OCI-LY3 (cell line): ENCODE measurements at regions not wholly inside any gene's neighbourhood (a gene's known extent, or its start where the extent isn't known, plus 50 kb on each side); places are given as distances from the start of the nearest gene placed in this dataset.

Experiments
- H2AFZ ChIP-seq: fragments of 200-600, 300-600 bp; shearing (Covaris generic); 2 replicates; pipeline ENCODE4 v1.6.0; 2014; ENCODE audit warnings: antibody characterized with exemption, low read depth, low read length
- H3K27ac ChIP-seq: fragments of 200-600, 300-600 bp; sonication (generic); 2 replicates; pipeline ENCODE4 v1.5.1; 2014; ENCODE audit warnings: mild to moderate bottlenecking, low read length, moderate library complexity, mixed read lengths
- H3K27me3 ChIP-seq: fragments of 200-600, 300-600 bp; sonication (generic); 2 replicates; pipeline ENCODE4 v1.6.1; 2014; ENCODE audit warnings: low read depth, low read length, mixed read lengths
- H3K36me3 ChIP-seq: fragments of 200-600, 300-600 bp; sonication (generic); replicated peaks from 2 replicates; pipeline ENCODE3; 2014; ENCODE audit warnings: low read depth, low read length, mixed read lengths
- H3K4me1 ChIP-seq: fragments of 300-600, 200-600 bp; sonication (generic); 2 replicates; pipeline ENCODE4 v1.6.1; 2014; ENCODE audit warnings: low read length, mixed read lengths
- H3K4me2 ChIP-seq: fragments of 200-600, 300-600 bp; sonication (generic); 2 replicates; pipeline ENCODE4 v1.6.1; 2014; ENCODE audit warnings: low read length, mixed read lengths
- H3K4me3 ChIP-seq: fragments of 300-600, 200-600 bp; sonication (generic); 2 replicates; pipeline ENCODE4 v1.5.1; 2014; ENCODE audit warnings: antibody characterized with exemption, mild to moderate bottlenecking, low read length, moderate library complexity
- H3K79me2 ChIP-seq: fragments of 300-600, 200-600 bp; shearing (Covaris generic); 2 replicates; pipeline ENCODE4 v1.6.1; 2014; ENCODE audit warnings: mild to moderate bottlenecking, low read length, mixed read lengths
- H3K9ac ChIP-seq: fragments of 300-600, 200-600 bp; shearing (Covaris generic); 2 replicates; pipeline ENCODE4 v1.6.0; 2014; ENCODE audit warnings: mild to moderate bottlenecking, low read length, moderate library complexity
- H3K9me3 ChIP-seq: fragments of 200-600, 300-600 bp; shearing (Covaris generic); 2 replicates; pipeline ENCODE4 v1.6.1; 2014; ENCODE audit warnings: low read length, mixed read lengths; ENCODE audit not compliant: insufficient read depth
- H4K20me1 ChIP-seq: fragments of 200-600, 300-600 bp; sonication (generic); 2 replicates; pipeline ENCODE4 v1.6.1; 2016; ENCODE audit warnings: low read length, mixed read lengths; ENCODE audit not compliant: insufficient read depth
- EZH2phosphoT487 ChIP-seq: fragments of 200-600 bp; shearing (Covaris generic); IDR thresholded peaks from 2 replicates; pipeline ENCODE4 v1.6.1; 2018; ENCODE audit warnings: antibody characterized with exemption, mixed run types, low read depth
- TF ChIP-seq, protein P1 (sequence below): fragments of 200-600, 300-600 bp; sonication (generic); IDR thresholded peaks from 2 replicates; pipeline ENCODE4 v1.5.1; 2014; ENCODE audit warnings: antibody characterized with exemption, low read length, low read depth

DNA sequence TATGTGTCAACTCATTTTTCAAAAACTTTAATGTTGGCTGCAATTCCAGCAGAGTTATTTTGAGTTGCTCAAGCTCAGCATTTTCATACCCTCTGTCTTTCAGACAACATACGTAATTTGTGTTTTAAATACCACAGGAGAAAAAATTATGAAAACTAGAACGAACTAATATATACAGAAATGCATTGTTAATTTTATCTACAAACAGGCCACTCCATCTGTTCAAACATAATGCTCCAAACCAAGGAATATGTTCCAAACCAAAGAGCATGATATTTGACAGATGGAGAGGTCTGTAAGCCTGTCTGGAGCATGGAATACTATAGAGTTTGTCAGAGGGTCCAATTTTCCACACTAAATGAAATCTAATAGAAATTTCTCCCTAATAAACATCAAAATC lies 536.2 kb upstream of the FSIP2 start:
- TF ChIP-seq EZH2phosphoT487, result no peak
- TF ChIP-seq, protein P1, sequence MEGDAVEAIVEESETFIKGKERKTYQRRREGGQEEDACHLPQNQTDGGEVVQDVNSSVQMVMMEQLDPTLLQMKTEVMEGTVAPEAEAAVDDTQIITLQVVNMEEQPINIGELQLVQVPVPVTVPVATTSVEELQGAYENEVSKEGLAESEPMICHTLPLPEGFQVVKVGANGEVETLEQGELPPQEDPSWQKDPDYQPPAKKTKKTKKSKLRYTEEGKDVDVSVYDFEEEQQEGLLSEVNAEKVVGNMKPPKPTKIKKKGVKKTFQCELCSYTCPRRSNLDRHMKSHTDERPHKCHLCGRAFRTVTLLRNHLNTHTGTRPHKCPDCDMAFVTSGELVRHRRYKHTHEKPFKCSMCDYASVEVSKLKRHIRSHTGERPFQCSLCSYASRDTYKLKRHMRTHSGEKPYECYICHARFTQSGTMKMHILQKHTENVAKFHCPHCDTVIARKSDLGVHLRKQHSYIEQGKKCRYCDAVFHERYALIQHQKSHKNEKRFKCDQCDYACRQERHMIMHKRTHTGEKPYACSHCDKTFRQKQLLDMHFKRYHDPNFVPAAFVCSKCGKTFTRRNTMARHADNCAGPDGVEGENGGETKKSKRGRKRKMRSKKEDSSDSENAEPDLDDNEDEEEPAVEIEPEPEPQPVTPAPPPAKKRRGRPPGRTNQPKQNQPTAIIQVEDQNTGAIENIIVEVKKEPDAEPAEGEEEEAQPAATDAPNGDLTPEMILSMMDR, result no peak
- Histone ChIP-seq H3K4me3 (no peak overlapping the region), H3K27me3 (no peaks in the 10 kb centered on the region), H4K20me1 (no peaks in the 10 kb centered on the region), H2AFZ (no peak overlapping the region), H3K4me2 (no peak overlapping the region), H3K9me3 (no peaks in the 10 kb centered on the region), H3K79me2 (no peaks in the 10 kb centered on the region), H3K36me3 (no peaks in the 10 kb centered on the region), H3K9ac (no peak overlapping the region), H3K27ac (no peak overlapping the region), H3K4me1 (no peaks in the 10 kb centered on the region)

DNA sequence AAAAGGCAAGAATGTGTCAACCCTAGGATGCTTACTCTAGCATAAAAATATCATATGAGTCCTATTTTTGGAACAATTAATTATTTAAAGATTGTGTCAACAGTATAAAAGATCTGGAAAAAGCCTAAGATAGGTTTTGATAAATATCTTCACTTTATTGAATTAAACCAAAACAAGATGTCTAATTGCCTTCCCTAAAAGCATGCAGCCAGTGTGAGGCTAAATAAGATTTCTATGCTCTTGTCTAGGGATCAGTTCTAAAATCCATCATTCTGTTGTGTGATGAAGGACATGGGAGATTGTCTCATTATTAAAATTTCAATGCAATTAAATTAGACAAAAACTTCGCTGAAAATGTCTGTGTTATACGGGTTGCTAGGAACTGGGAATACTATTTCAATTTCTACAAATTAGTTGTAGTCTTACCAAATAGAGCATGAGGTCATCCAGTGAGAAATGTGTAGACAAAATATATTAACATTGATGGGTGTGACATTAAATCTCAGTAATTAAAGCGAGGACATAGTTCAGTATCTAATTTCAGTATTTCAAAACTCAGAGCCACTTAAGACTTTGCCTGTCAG lies 535.6 kb upstream of the FSIP2 start:
- TF ChIP-seq, protein P1, result no peak
- TF ChIP-seq EZH2phosphoT487, result no peak

DNA sequence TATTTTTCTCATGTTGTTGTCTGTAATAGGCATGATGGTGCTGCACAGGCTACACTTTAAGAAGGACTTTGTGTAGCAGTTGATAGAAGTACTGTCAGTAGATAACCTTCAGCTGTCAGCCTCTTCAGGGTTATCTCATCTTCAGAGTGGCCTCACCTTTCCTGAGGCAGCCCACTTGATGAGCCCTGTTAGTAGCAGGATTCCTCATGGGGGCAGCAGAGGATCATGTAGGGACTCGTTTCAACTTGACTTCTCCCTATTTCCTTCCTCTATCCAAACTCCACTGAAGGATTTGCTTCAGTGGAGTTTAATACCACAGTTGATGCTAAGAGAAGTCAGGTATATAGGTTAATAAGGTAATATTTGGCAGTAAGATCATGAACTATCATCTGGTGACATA lies 530.3 kb upstream of the FSIP2 start:
- H3K9ac ChIP-seq, result no peak overlapping the region
- H3K9me3 ChIP-seq, result no peaks in the 10 kb centered on the region
- no peaks in the 10 kb centered on the region for H4K20me1 ChIP-seq
- TF ChIP-seq, protein P1, result peak; percentile 89
- TF ChIP-seq EZH2phosphoT487, result no peak
- H3K4me3 ChIP-seq, result no peak overlapping the region
- no peaks in the 10 kb centered on the region for H3K36me3 ChIP-seq
- no peaks in the 10 kb centered on the region for H3K79me2 ChIP-seq
- no peak overlapping the region for H3K4me2 ChIP-seq
- H3K27ac ChIP-seq, result no peak overlapping the region
- no peak overlapping the region for H2AFZ ChIP-seq
- H3K27me3 ChIP-seq, result no peaks in the 10 kb centered on the region
- H3K4me1 ChIP-seq, result no peaks in the 10 kb centered on the region

More for the DNA sequence above, 535.6 kb upstream of the FSIP2 start:
- Histone ChIP-seq H3K79me2 (no peaks in the 10 kb centered on the region), H2AFZ (no peak overlapping the region), H3K27ac (no peak overlapping the region), H3K27me3 (no peaks in the 10 kb centered on the region), H3K4me3 (no peak overlapping the region), H4K20me1 (no peaks in the 10 kb centered on the region), H3K9me3 (no peaks in the 10 kb centered on the region), H3K4me2 (no peak overlapping the region), H3K36me3 (no peaks in the 10 kb centered on the region), H3K4me1 (no peaks in the 10 kb centered on the region), H3K9ac (no peak overlapping the region)

DNA sequence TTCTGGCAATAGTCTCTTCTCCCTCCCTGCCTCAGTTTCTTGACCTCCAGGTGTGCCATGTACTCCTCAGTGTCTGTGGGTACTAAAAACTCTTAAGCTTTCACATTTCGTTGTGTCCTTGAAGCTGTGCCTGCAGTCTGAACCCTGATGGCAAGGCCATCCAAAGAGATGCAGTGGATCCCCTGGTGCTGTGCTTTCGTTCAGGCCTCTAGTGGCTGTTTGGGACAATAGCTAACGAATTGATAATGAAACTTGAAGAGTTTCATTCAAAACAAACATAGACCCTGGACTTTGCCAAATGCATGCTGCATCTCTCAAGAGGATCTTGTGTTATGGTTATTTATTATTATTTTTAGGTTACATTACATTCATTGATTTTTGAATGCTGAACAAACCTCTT lies 523.1 kb upstream of the FSIP2 start:
- no peaks in the 10 kb centered on the region for H4K20me1 ChIP-seq

More for the DNA sequence above, 523.1 kb upstream of the FSIP2 start:
- Histone ChIP-seq H3K4me1 (no peaks in the 10 kb centered on the region), H3K27me3 (no peaks in the 10 kb centered on the region), H3K9me3 (no peaks in the 10 kb centered on the region), H3K4me3 (no peak overlapping the region), H3K36me3 (no peaks in the 10 kb centered on the region), H3K4me2 (no peak overlapping the region), H3K9ac (no peak overlapping the region), H3K27ac (no peak overlapping the region), H3K79me2 (no peaks in the 10 kb centered on the region), H2AFZ (peak overlapping the region; percentile 59)
- TF ChIP-seq, protein P1, result no peak; the same call in 1 of the 2 replicates
- TF ChIP-seq EZH2phosphoT487, result no peak
